ENCODE measurements at regions not wholly inside any gene's neighbourhood (a gene's known extent, or its start where the extent isn't known, plus 50 kb on each side); places are given as distances from the start of the nearest gene placed in this dataset.

DNA sequence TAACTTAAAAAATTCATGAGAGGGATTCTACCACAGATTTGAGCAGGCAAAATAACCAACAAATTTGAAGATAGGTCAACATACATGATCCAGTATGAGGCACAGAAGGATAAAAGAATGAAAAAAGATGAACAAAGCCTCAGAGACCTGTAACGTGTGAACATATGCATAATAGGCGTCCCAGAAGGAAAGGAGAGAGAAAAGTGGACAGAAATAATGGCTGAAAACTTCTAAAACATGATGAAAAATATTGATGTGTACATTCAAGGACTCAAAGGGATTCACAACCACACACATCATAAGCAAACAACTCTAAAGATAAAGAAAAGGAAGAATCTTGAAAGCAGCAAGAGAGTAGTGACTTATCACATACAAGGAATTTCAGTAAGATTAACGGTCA, 100.1 kb upstream of the PARD3B start:
- no peaks in the 10 kb centered on the region for H3K36me3 Mint-ChIP-seq (ENCODE audit: low read depth)
- no peak overlapping the region for H3K4me3 Mint-ChIP-seq
- no peaks in the 10 kb centered on the region for H3K4me1 Mint-ChIP-seq
- no peak for ATAC-seq (replicated peaks)
- no peak overlapping the region for H3K27ac Mint-ChIP-seq
- no peaks in the 10 kb centered on the region for H3K9me3 Mint-ChIP-seq
- H3K27me3 Mint-ChIP-seq = peaks cover 25% of the 10 kb centered on the region

DNA sequence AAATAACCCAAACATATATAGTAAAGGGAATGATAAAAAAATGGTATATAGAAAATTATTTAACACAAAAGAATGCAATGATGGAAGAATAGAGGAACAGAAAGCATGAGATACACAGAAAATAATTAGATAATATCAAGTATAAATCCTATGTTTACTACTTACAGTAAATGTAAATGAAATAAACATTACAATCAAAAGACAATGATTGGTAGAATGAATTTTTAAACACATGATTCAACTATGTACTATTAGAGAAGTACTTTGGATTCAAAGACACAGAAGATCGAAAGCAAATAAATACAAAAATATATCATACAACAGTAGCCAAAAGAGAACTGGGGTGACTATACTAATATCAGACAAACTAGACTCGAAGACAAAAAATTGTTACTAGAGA, 97.6 kb upstream of the PARD3B start:
- no peak for ATAC-seq (replicated peaks)
- peaks cover 17% of the 10 kb centered on the region for H3K27me3 Mint-ChIP-seq
- no peaks in the 10 kb centered on the region for H3K36me3 Mint-ChIP-seq (ENCODE audit: low read depth)
- H3K4me3 Mint-ChIP-seq = no peak overlapping the region
- no peaks in the 10 kb centered on the region for H3K4me1 Mint-ChIP-seq
- no peak overlapping the region for H3K27ac Mint-ChIP-seq
- no peaks in the 10 kb centered on the region for H3K9me3 Mint-ChIP-seq

DNA sequence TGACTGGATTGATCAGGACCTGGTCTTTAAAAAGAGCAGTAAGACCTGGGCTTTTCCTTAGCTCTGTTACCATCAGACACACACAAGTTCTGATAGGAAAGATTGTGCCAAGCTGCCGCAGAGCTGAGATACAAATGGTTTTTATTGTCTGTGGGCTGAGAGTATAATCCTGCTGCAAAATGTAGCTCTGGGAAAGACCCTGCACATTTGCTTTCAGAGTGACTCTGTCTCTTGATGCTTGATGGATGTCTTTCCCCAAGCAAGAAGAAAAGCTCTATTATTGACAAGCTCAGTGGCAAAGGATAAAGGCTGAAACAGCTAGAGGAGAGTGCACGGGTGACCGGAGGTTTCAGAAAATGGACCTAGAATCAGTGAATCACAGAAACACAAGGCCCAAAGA, 95.3 kb upstream of the PARD3B start:
- H3K36me3 Mint-ChIP-seq (ENCODE audit: low read depth) = no peaks in the 10 kb centered on the region
- H3K4me3 Mint-ChIP-seq = no peak overlapping the region
- H3K27me3 Mint-ChIP-seq = peaks cover 11% of the 10 kb centered on the region
- no peak for ATAC-seq (replicated peaks)
- no peak overlapping the region for H3K27ac Mint-ChIP-seq
- H3K9me3 Mint-ChIP-seq = no peaks in the 10 kb centered on the region
- H3K4me1 Mint-ChIP-seq = no peaks in the 10 kb centered on the region

GRCh38 chr2:204451766-204452165, 93.5 kb upstream of the PARD3B start:
- H3K36me3 Mint-ChIP-seq (ENCODE audit: low read depth) = no peaks in the 10 kb centered on the region
- no peak overlapping the region for H3K4me3 Mint-ChIP-seq
- no peak for ATAC-seq (replicated peaks)
- no peak overlapping the region for H3K27ac Mint-ChIP-seq
- peaks cover 7% of the 10 kb centered on the region for H3K27me3 Mint-ChIP-seq
- H3K4me1 Mint-ChIP-seq = no peaks in the 10 kb centered on the region
- no peaks in the 10 kb centered on the region for H3K9me3 Mint-ChIP-seq

GRCh38 chr2:204452464-204453023, 92.7 kb upstream of the PARD3B start:
- Mint-ChIP-seq H3K27me3 (peaks cover 7% of the 10 kb centered on the region), H3K27ac (no peak overlapping the region), H3K9me3 (no peaks in the 10 kb centered on the region), H3K4me1 (no peaks in the 10 kb centered on the region), H3K4me3 (no peak overlapping the region), H3K36me3 (ENCODE audit: low read depth) (no peaks in the 10 kb centered on the region)
- no peak for ATAC-seq (replicated peaks)

GRCh38 chr2:204453730-204454167, 91.5 kb upstream of the PARD3B start:
- Mint-ChIP-seq H3K27ac (no peak overlapping the region), H3K36me3 (ENCODE audit: low read depth) (no peaks in the 10 kb centered on the region), H3K4me3 (no peak overlapping the region), H3K4me1 (no peaks in the 10 kb centered on the region), H3K9me3 (no peaks in the 10 kb centered on the region), H3K27me3 (peaks cover 4% of the 10 kb centered on the region)
- ATAC-seq (replicated peaks) = no peak

GRCh38 chr2:204454672-204455380, 90.4 kb upstream of the PARD3B start:
- Mint-ChIP-seq H3K27ac (no peak overlapping the region), H3K9me3 (no peaks in the 10 kb centered on the region), H3K4me3 (no peak overlapping the region), H3K36me3 (ENCODE audit: low read depth) (no peaks in the 10 kb centered on the region), H3K4me1 (no peaks in the 10 kb centered on the region), H3K27me3 (no peaks in the 10 kb centered on the region)
- ATAC-seq (replicated peaks) = no peak

GRCh38 chr2:204468746-204469429, 76.4 kb upstream of the PARD3B start:
- Mint-ChIP-seq H3K9me3 (no peaks in the 10 kb centered on the region), H3K4me3 (no peak overlapping the region), H3K27me3 (peaks cover 2% of the 10 kb centered on the region), H3K36me3 (ENCODE audit: low read depth) (no peaks in the 10 kb centered on the region), H3K4me1 (no peaks in the 10 kb centered on the region), H3K27ac (no peak overlapping the region)
- ATAC-seq (replicated peaks) = no peak

DNA sequence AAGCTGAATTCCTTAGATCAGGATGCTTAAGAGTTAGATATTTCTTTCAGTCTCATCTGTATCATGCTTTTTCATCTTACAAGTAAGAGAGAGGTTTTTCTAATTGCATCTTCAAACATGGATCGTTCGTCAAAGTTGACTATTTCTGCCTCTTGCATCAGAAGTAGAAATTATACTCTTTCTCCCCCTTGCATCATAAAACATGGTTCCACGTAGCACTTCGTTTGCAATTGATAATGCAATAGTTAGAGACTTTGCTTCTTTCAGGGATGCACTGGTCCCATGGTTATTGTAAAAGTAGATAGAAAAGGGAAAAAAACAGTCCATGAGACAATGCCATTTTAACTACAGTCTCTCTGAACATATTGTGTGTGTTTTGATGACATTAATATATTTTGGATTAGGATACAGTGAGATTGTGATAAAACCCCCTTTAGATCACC, 75.1 kb upstream of the PARD3B start:
- peaks cover 3% of the 10 kb centered on the region for H3K27me3 Mint-ChIP-seq
- H3K4me3 Mint-ChIP-seq = no peak overlapping the region
- no peak for ATAC-seq (replicated peaks)
- no peaks in the 10 kb centered on the region for H3K4me1 Mint-ChIP-seq
- H3K27ac Mint-ChIP-seq = no peak overlapping the region
- no peaks in the 10 kb centered on the region for H3K9me3 Mint-ChIP-seq
- no peaks in the 10 kb centered on the region for H3K36me3 Mint-ChIP-seq (ENCODE audit: low read depth)

GRCh38 chr2:204470621-204471196, 74.6 kb upstream of the PARD3B start:
- no peak for ATAC-seq (replicated peaks)
- no peak overlapping the region for H3K4me3 Mint-ChIP-seq
- H3K27me3 Mint-ChIP-seq = peaks cover 3% of the 10 kb centered on the region
- H3K27ac Mint-ChIP-seq = no peak overlapping the region
- H3K4me1 Mint-ChIP-seq = no peaks in the 10 kb centered on the region
- no peaks in the 10 kb centered on the region for H3K36me3 Mint-ChIP-seq (ENCODE audit: low read depth)
- no peaks in the 10 kb centered on the region for H3K9me3 Mint-ChIP-seq

- no peaks in the 10 kb centered on the region for H3K9me3 Mint-ChIP-seq
- no peaks in the 10 kb centered on the region for H3K4me1 Mint-ChIP-seq
- no peaks in the 10 kb centered on the region for H3K36me3 Mint-ChIP-seq (ENCODE audit: low read depth)
- no peak for ATAC-seq (replicated peaks)
- H3K4me3 Mint-ChIP-seq = no peak overlapping the region
- peaks cover 3% of the 10 kb centered on the region for H3K27me3 Mint-ChIP-seq
- H3K27ac Mint-ChIP-seq = no peak overlapping the region
Measured at GRCh38 chr2:204472375-204472774, 72.9 kb upstream of the PARD3B start.

- no peaks in the 10 kb centered on the region for H3K36me3 Mint-ChIP-seq (ENCODE audit: low read depth)
- H3K27ac Mint-ChIP-seq = no peak overlapping the region
- no peaks in the 10 kb centered on the region for H3K4me1 Mint-ChIP-seq
- no peaks in the 10 kb centered on the region for H3K9me3 Mint-ChIP-seq
- H3K4me3 Mint-ChIP-seq = no peak overlapping the region
- ATAC-seq (replicated peaks) = no peak
- peaks cover 3% of the 10 kb centered on the region for H3K27me3 Mint-ChIP-seq
Measured at GRCh38 chr2:204473224-204473623, 72.1 kb upstream of the PARD3B start.

DNA sequence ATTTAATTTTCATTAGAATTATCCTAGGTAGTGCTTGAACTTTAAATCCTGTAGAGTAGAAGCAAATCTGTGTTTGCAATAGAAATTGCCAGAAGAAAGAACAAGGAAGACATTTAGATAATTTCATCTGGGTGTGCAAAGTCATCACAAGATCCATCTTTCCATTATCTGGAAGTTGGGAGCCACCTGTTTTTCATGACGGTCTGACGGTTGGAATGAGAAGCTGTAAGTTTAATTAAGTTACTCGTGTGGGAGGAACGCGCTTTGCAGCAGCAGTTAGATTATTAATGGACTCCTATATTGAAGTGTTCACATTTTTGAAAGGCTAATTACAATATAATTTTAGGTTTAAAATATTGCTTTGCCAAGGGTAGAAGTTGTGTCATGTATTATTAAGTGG, 69.9 kb upstream of the PARD3B start:
- no peaks in the 10 kb centered on the region for H3K4me1 Mint-ChIP-seq
- no peaks in the 10 kb centered on the region for H3K36me3 Mint-ChIP-seq (ENCODE audit: low read depth)
- peaks cover 3% of the 10 kb centered on the region for H3K27me3 Mint-ChIP-seq
- no peaks in the 10 kb centered on the region for H3K9me3 Mint-ChIP-seq
- no peak overlapping the region for H3K27ac Mint-ChIP-seq
- no peak for ATAC-seq (replicated peaks)
- no peak overlapping the region for H3K4me3 Mint-ChIP-seq

DNA sequence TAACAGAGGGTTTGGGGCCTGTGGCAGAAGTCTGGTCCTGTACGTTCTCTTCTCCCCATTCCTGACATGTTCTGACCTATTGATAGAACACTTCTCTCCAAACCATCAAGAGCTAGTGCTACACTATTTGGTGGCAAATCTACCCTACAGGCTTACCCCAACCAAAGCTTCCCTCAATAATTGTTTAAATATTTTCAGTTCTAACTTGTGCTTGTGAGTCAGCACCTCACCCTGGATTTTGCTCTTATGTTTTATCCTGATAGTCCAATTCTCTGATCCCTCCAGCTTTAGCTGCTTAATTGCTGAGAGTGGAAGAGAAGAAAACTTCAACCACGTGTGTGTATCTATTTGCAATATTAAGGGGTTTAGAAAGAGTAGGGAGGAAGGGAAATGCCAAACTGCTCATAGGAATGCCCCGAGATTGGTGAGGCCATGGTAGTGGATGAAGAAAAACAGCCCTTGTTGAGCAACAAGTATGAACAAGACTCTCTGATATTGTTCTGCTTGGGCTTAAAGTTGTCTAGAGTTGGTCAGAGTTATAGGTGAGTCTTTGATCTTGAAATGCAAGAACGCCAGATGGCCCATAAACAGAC, 67.8 kb upstream of the PARD3B start:
- Mint-ChIP-seq H3K4me3 (no peak overlapping the region), H3K4me1 (no peaks in the 10 kb centered on the region), H3K9me3 (no peaks in the 10 kb centered on the region), H3K36me3 (ENCODE audit: low read depth) (no peaks in the 10 kb centered on the region), H3K27me3 (peaks cover 3% of the 10 kb centered on the region), H3K27ac (no peak overlapping the region)
- ATAC-seq (replicated peaks) = no peak

Data from activated T-helper 17 cell treated with anti-CD3 and anti-CD28 coated beads, Interleukin-2, amount 50 U/mL, for 72 hours (primary cell).